HG02642 (cell line): ENCODE measurements at regions not wholly inside any gene's neighbourhood (a gene's known extent, or its start where the extent isn't known, plus 50 kb on each side); places are given as distances from the start of the nearest gene placed in this dataset.

Experiments
- ATAC-seq: cut with Tn5 transposase; IDR thresholded peaks from one replicate; pipeline ENCODE4 v1.9.1; 2021; ENCODE audit warnings: mild to moderate bottlenecking; ENCODE audit not compliant: unreplicated experiment, poor library complexity

DNA sequence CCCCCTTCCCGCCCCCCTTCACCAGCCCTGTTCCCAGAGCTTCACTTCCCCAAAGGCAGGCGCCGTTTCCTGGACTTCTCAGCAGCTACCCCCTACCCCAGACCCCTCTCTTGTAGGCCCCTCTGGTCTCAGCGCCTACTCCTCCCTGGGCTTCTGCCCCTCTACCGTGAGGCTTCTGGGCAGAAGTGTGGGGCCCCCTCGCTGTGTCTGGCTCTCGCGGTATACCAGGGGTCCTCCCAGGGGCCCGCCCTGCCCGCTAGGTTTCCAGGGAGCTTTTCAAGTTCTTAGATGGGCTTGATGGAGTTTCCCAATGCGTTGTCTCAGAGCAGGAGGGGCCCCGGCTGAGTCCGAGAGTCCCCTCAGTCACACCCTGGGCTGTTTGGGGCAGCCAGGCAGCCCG, 247.1 kb downstream of the SEC14L1 start:
- no peak for ATAC-seq

- ATAC-seq: no peak
Observed at GRCh38 chr17:77388384-77389306, 247.9 kb downstream of the SEC14L1 start.

- ATAC-seq: no peak
Observed at GRCh38 chr17:77390870-77391269, 250.1 kb downstream of the SEC14L1 start.

GRCh38 chr17:77391668-77392375, 251.1 kb downstream of the SEC14L1 start:
- ATAC-seq: no peak

GRCh38 chr17:77392376-77393273, 251.9 kb downstream of the SEC14L1 start:
- ATAC-seq: no peak

DNA sequence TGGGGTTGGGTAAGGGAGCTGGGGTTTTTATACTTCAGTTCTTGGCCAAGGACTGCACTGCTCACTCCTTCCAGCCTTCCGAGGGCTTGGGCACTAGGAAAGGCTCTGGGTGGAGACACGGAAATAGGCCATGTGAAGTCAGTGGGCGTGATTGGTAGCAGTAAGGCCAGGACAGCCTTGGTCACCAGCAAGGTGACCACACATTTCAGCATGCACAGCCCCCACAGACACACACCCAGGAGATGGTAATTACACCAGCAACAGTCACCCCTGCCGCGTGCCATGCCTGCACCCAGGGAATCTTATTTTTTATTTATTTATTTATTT, 252.5 kb downstream of the SEC14L1 start:
- ATAC-seq: no peak

GRCh38 chr17:77393867-77394539, 253.2 kb downstream of the SEC14L1 start:
- no peak for ATAC-seq

GRCh38 chr17:77394540-77395295, 253.9 kb downstream of the SEC14L1 start:
- ATAC-seq: no peak

DNA sequence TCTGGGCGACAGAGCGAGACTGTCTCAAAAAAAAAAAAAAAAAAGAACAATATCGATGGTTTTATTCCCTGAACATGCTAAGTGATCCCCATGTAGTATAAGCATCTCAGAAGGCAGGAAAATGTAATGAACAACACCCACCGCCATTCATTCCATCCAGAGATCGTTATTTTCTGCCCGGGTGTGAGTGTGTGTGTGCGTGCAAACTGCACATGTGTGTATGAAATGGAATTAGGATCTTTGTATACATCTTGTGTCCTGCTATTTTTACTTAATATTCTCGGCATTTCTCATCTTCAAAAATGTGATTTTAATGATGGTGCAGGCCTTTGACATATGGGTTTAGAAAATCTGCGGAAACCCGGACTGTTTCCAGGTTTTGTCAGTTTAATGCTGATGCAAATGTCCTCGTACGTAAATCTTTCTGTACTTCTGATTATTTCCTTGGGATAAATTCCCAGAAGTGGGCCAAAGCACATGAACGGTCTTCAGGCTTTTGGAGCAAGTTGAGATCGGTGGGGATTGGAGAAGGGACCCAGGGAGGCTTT, 254.8 kb downstream of the SEC14L1 start:
- no peak for ATAC-seq

GRCh38 chr17:77396610-77397009, 255.8 kb downstream of the SEC14L1 start:
- ATAC-seq: no peak

GRCh38 chr17:77398274-77398673, 257.5 kb downstream of the SEC14L1 start:
- ATAC-seq: no peak

DNA sequence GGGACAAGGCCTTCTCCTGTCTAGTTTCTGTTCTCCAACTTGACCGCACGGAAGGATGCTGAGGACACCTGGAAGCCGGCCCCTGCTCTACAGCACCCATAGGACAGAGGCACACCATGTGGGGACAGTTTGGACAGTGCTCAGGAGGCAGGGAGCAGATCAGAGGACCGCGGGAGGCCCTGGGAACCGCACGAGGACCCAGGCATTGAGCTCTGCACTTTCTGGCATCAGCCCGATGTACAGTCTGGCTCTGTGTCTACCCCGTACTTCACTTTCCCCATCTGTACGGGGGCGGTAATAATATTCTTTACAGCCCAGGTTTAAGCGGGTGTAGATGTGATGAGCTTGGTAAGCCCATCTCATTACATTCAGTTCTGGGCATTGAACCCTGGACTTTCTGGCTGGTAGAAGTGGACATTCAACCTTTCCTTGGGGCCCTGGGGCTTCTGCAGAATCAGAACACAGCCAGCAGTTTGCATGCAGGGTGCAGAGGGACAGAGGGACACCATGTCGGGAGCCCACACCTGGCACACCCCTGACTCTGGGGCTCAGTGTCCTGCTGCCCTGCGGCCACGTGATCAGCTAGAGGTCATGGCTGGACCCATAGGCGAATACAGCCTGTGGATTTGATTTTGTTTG, 258.7 kb downstream of the SEC14L1 start:
- no peak for ATAC-seq

DNA sequence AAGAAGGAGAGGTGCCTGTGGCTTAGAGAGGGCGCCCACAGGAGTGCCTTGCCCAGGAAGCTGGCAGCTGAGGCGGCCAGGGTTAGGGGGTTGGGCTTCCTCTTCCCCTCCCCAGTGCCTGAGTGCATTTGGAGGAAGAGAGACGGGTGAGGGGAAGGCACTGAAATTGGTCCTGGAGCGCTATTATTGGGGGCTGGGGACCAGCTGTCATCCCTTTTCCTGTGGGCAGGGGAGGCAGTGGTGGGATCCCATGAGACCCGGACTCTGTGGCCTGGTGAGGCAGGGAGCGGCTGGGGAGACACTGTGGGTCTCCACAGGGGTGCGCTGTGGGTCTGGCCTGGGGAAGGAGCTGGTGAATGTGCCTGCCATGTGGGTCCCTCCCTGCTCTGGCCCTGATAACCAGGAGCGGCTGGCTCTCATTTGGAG, 259.7 kb downstream of the SEC14L1 start:
- ATAC-seq: no peak

GRCh38 chr17:77402159-77402731, 261.5 kb downstream of the SEC14L1 start:
- ATAC-seq: no peak

- ATAC-seq: no peak
Observed at GRCh38 chr17:77403854-77404253, 263.1 kb downstream of the SEC14L1 start.

DNA sequence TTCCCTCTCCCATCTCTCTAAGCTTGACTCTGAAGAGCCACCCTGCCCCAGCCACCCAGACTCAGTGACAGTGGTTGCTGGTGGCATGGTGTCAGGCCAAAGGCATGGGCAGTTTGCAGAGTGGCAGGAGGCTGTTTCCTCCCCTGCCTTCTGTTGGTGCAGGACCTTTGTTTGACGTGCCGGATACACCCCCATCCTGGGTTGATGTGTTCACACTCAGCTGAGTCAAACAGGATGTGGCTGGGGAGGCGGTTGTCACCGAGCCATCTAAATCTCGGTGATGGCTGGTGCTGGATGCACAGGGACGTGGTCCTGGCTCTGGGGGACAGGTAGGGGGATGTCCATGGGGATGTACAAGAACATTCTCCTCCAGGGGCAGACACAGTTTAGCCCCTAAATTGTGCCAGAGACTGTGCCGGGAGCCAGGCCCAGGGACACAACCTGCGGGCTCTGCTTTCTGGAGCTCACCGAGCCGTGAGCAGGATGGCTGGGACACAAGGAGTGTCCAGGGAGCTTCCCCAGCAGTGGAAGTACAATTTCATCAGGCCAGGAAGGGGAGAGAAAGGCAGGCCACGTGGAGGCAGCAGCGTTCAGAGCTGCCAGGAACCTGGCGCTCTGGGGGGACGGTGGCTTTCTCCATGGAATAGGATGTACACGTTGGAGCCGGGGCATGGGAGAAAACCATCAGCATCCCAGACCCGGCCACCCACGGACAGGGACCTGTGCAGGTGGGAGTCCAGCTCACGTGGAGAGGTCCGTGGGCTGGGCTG, 264.2 kb downstream of the SEC14L1 start:
- ATAC-seq: peak; percentile 58

DNA sequence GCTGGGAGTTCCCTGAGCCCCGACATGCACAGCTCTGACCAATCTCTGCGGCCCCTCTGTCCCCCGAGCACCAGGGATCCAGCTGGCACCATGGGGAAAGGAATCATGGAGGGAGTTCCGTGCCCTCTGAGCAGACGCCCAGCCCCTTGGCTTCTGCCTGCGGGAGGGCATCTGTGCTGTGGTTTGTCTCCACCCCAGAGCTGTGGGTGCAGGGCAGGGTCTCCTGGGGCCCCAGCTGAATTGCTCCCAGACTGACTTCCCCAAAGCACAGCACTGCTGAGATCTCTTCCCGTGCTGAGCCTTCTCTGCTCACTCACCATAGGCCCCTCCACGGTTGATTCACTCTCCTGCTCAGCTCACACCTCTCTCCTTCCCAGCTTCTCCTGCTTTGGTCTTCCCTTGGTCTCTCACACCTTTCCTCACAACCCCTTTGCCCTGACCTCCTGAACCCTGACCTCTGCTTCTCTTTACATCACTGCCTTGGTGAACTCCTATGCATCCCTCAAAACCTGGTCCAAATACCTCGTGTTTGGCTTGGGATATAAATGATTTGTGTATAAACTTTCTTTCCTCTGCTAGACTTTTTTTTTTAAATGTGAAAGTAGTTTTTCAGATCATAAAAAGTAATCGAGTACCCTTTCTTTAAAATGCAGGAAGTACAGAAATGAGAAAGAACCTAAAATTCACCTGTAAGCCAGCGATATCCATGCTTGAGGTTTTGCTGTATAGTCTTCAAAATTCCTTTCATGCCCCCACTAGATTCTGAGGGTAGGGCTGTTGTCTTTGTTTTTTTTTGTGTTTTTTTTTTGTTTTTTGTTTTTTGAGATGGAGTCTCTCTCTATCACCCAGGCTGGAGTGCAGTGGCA, 265.3 kb downstream of the SEC14L1 start:
- no peak for ATAC-seq
